Breast epithelium (tissue), 3 donors: ENCODE measurements at regions not wholly inside any gene's neighbourhood (a gene's known extent, or its start where the extent isn't known, plus 50 kb on each side); places are given as distances from the start of the nearest gene placed in this dataset.

Experiments used
- POLR2A ChIP-seq: fragments of 450-650 bp; IDR thresholded peaks from one replicate; pipeline ENCODE4 v1.6.1; 2016; ENCODE audit warnings: antibody characterized with exemption, mild to moderate bottlenecking, moderate library complexity
- POLR2AphosphoS5 ChIP-seq, 3 donors: sonication (generic); formaldehyde crosslinking; IDR thresholded peaks; one replicate each; pipeline ENCODE4 v1.6.1; 2017; ENCODE audit warnings: antibody characterized with exemption in 3 of 3
- TF ChIP-seq, protein P1 (sequence below), 3 donors: fragments of 450-650 bp; IDR thresholded peaks; one replicate each; pipeline ENCODE4 v1.5.1; 2016 to 2017; ENCODE audit warnings: antibody characterized with exemption in 3 of 3, mild to moderate bottlenecking in 3 of 3, moderate library complexity in 3 of 3

DNA sequence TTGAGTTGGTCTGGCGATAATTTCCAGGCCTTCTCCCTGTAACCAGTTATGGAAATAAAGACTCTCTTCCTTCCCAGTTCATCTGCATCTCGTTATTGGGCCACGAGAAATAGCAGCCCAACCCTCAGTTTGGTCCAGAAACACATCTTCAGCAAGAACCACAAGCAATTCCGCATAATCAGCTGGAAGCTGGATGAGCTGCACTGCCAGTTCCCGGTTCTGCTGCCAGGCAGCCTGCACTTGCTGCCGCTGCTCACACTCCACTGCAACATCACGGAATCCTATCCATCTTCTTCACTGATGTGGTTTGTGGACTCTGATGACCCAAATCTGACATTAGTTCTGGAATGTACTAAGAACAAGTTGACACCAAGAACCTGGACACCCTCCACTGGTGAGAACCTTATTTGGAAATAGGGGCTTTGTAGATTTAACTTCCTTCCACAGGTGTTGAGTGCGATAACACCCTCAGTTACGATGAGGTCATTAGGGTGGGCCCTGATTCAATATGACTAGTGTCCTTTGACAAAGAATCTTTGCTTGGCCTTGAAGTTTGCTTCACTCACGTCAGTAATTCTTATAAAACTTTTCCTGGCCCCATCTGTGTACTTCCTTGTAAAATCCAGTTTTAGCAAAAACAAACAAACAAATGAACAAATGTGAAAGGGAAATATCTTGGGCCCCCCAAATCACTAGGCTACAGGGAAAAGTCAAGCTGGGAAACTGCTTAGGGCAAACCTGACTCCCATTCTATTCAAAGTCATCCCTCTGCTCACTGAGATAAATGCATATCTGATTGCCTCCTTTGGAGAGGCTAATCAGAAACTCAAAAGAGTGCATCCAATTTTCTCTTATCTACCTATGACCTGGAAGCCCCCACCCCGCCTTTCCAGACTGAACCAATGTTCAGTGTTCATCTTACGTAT lies 221.9 kb upstream of the PROK2 start:
- TF ChIP-seq POLR2A (no peak), POLR2AphosphoS5 (IDR thresholded peaks at IDR 0.05) (no peak)
- TF ChIP-seq, protein P1, sequence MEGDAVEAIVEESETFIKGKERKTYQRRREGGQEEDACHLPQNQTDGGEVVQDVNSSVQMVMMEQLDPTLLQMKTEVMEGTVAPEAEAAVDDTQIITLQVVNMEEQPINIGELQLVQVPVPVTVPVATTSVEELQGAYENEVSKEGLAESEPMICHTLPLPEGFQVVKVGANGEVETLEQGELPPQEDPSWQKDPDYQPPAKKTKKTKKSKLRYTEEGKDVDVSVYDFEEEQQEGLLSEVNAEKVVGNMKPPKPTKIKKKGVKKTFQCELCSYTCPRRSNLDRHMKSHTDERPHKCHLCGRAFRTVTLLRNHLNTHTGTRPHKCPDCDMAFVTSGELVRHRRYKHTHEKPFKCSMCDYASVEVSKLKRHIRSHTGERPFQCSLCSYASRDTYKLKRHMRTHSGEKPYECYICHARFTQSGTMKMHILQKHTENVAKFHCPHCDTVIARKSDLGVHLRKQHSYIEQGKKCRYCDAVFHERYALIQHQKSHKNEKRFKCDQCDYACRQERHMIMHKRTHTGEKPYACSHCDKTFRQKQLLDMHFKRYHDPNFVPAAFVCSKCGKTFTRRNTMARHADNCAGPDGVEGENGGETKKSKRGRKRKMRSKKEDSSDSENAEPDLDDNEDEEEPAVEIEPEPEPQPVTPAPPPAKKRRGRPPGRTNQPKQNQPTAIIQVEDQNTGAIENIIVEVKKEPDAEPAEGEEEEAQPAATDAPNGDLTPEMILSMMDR (IDR thresholded peaks at IDR 0.05) = no peak
